IPS-NIHi7 (cell line): ENCODE measurements at regions not wholly inside any gene's neighbourhood (a gene's known extent, or its start where the extent isn't known, plus 50 kb on each side); places are given as distances from the start of the nearest gene placed in this dataset.

Source experiments
- DNase-seq: peaks from one replicate; pipeline ENCODE4 v3.0.0; 2012; ENCODE audit warnings: mixed read lengths; ENCODE audit errors: extremely low spot score

GRCh38 chr10:129272866-129273650, 194.0 kb upstream of the MGMT start:
- no peak for DNase-seq

DNA sequence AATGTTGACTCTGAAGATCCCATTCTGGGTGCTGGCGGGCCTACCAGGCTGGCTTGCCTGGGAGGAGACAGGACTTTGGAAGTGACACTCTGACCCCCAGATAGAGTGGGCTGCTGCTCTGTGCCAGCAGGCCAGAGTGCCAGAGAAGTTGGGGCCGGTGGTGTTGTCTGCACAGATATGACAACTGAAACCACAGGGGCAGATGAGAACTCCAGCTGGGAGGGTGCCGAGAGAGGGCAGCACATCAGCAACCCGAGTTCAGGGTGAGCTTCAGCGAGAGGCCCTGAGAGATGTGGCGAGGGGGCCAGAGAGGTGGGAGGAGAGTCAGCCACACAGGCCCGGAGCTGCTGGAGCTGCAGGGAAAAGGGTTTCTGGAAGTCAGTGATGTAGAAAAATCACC, 193.2 kb upstream of the MGMT start:
- no peak for DNase-seq

- DNase-seq: peak; percentile 80
Observed at GRCh38 chr10:129274748-129275474, 192.1 kb upstream of the MGMT start.

DNA sequence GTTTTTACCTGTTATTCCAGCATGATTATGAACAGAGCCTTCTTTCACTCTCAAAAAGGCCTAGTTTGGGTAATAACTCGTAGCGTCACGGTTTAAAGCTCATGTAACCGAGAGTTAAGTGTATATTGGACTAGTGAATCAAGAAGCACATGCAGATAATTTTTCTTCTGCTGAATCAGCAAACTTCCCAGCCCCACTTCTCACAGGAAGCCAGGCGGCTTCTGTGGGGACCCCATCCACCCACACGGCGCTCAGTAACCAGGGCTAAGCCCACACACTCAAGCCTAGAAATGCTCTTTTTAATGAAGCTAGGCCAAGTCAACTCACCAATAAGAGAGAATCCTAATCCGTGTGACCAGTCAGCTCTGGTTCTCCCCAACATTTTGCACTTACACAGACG, 191.2 kb upstream of the MGMT start:
- no peak for DNase-seq

GRCh38 chr10:129277084-129277483, 190.0 kb upstream of the MGMT start:
- no peak for DNase-seq

- DNase-seq: no peak
Observed at GRCh38 chr10:129277841-129278240, 189.2 kb upstream of the MGMT start.

GRCh38 chr10:129278686-129279085, 188.4 kb upstream of the MGMT start:
- DNase-seq: no peak

DNA sequence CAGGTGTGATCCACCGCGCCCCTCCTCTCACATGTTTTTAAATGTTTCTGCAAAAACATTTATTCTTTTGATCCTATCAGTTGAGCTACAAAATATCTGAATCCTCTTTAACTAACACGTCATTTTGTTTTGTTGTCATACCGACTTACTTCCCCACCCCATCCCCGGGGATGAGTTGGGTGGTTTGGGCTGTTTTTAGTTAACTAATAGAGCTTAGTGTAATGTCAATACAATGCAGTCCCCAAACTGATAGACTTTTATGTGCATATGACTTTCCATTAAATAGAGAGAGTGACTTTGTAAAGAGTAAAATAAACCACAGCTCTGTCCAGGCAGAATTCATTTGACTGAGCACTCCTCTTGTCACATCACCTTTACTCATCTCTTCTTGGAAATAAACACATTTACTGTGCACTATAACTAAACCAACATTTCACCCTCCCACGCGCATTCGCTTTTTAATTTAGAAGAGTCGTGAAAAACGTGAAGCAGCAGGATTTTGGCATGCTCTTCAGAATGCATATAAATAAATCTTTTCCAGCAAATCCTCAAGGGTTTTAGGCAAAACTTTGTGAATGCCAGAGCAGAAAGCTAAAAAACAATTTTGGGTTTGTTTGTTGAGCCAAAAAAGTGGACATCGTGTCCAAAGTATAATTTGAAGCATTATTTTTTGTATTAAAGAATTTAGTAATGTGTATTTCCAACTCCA, 187.4 kb upstream of the MGMT start:
- no peak for DNase-seq

- DNase-seq: no peak
Observed at GRCh38 chr10:129280155-129280502, 186.9 kb upstream of the MGMT start.

DNA sequence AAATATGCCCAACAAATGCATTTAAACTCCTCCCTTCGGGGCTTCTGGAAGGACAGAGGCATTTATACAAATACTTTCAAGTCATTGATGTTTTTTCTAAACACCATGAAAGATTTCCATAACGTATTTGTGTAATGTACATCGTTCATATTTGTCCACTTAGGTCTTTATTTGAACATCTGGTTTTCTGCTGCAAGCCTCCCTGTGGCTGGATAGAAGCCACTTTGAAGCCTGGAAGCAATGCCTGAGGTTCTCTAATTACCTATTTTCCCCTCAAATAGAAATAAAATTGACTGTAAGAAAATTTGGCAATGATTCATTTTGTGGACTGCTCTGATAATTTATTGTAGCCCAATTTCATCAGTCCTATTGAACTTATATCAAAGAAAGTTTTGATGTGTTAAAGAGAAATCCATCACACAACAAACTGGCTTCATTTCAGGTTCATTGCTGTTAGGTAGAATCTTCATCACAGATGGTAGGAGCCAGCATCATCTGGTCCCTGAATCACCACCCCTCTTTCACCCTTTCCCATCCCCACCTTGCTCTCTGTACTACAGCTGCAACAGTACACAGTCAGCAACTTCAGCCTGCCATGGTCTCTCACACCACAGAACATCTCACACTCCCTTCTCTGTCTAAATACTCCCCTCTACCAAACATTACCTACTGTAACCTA, 186.0 kb upstream of the MGMT start:
- no peak for DNase-seq

DNA sequence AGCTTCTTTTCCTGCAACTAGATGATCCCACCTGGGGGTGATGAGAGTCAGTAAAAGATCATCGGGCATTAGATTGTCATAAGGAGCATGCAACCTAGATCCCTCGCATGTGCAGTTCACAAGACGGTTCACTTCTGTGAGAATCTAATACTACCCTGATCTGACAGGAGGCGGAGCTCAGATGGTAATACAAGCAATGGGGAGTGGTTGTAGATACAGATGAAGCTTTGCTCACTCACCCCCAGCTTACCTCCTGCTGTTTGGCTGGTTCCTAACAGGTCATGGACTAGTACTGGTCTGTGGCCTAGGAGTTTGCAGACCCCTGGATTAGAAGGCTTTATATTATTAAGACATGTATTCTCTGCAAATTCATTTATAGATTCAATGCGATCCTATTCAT, 181.6 kb upstream of the MGMT start:
- DNase-seq: no peak

DNA sequence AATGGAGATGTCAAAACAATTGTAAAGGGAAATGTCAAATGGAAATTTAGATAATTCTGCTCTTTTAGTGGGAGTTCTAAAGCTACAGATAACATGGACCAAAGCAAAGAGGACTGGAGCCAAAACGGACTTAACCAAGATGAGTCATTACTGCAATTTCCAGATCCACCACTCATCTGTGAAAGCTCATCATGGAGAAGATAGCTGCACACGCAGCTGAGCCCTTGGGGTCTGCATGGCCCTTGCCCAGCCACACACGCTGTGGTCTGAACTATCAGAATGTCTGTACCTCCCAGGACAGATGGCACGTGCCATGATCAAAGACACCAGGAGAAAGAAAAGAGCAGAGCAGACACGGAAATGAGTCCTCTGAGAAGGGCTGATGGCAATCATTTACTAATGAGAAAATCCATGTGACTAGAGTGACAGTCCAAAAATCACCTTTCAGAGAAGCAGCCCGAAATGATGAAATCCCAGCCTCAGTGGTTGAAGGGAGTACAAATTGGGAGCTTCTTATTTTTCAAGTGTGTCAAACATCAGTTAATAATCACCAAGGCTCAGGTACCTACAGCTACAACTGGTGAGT, 177.9 kb upstream of the MGMT start:
- no peak for DNase-seq

GRCh38 chr10:129293991-129294700, 172.9 kb upstream of the MGMT start:
- no peak for DNase-seq

DNA sequence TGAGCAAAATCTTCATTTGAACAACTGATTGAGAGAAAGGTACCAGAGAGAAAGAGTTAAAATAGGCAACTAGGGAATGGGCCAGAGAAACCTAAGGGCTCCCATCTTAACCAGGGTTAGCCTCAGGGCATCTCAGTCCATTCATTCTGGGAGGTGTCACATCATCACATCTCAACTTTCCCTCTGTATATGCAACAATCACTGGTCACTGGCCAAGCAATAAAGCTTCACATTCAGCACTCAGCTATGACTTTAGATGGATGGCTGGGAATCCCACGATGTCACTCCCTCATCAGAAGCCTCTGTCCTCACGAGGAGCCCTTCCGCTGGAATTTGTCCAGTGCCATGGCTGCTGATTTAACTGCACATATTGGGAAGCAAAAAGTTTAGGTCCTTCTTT, 172.1 kb upstream of the MGMT start:
- DNase-seq: no peak

GRCh38 chr10:129305046-129305445, 162.0 kb upstream of the MGMT start:
- DNase-seq: no peak

DNA sequence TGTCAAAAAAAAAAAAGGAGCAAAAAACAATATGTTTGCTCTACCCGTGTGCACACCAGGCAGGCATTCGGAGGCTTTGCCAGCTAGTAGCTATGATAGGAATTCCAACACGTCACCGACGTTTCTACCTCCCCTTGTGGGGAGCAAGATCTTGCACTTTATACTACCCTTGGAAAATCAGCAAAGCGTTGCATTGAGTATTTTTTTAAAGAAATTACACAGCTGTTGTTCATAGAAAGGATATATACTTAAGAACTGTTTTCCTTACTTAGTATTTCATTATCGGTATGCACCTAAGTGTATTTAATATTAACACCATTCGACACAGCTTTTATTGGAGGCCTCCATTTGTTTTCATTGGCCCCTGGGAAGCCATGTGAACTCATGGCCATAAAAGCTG, 159.9 kb upstream of the MGMT start:
- no peak for DNase-seq

DNA sequence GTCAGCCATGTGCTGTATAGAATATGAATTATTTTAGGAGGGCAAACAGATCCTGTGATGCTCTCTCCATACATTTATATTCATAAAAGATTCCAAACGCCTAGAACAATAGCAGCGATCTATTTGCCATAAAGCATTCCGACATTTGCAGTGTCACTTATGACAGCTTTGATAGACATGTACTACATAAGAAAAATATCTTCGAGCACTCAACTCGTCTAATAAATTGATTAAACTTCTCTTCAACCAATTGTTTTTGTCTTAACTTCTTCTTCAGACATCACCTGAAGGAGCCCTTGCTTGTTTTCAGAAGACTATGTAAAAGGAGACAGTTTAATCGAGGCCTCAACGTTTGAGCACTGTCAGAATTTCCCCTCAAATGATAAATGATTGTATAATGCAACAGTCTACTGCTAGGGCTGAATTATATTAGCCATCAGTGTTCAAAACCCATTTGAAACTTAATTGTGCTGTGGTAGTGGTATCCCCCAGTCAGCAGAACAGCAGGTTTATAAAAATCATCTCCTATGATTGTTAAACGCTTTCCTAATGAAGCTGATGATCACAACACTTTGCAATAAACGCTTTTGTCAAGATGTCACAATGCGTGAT, 158.0 kb upstream of the MGMT start:
- DNase-seq: no peak

DNA sequence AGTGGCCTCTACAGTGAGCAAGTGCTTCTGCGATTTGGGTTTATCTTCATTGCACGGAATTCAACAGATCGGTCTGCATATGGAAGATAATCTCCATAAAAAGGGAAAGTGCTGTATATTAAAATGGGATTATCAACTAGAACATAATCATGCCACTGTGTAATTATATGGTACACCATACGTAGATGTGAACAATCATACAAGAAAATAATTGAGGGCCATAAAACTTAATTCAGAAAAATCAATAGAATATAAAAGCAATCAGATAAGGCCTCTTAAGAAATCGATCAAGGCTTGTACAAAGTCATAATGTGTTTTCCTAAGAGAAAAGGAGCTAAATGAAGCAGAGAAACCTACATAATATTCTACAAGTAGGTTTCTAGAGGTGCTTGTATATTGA, 157.5 kb upstream of the MGMT start:
- no peak for DNase-seq

DNA sequence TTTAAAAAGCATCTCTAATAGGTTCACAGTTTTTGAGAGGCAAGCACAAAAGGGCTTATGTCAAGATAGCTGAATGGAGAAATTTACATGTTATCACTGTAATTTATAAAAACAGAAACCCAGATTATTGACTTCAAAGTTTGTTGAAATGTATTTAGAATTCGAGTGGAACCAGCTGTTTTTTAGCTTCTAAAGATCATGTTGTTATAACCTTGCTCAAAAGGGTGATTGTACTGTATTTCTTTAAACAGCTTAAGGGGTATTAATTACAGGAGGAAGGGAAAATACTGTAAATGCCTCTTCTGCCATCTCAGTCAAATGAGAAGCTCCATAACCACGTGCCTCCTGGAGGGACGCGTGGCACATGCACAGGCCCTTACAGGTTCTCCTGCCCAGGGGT, 156.2 kb upstream of the MGMT start:
- no peak for DNase-seq

DNA sequence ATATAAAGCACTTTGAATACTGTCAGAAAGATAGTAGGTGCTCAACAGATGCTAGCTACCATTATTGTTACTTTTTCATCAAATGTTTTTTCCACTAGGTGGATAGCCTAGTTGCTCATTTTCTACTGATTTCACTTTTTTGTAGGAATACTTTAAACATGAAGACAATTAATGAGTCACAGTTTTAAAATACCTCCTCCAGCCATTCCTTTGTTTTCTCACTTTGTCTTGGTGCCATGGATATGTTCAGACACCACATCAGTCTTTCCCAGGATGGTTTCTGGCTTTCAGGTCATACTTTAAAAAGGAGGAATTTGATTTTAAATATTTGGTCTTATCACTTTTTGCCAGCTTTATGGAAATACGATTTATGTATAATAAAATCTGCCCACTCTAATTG, 147.1 kb upstream of the MGMT start:
- no peak for DNase-seq

DNA sequence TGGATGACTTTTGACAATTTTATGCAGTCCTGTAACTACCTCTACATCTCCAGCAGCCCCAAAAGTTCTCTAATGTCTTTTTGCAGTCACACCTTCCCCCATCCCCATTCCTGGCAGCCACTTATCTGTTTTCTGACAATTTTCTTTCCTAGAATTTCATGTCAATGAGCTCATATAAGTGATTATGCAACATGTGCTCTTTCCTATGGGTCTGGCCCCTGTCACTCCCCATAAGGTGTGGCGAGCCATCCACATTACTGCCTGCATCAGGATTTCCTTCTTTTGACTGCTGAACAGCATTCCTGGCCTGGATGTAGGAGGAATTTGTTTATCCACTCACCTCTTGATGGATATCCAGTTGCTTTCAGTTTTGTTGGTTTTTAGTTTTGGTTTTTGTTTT, 146.7 kb upstream of the MGMT start:
- DNase-seq: no peak
